Common myeloid progenitor, CD34-positive (primary cell): ENCODE measurements at regions not wholly inside any gene's neighbourhood (a gene's known extent, or its start where the extent isn't known, plus 50 kb on each side); places are given as distances from the start of the nearest gene placed in this dataset.

ENCODE experiments used
- CTCF ChIA-PET: fragments of 350-600 bp; sonication (Branson Sonifier 250); formaldehyde crosslinking; loops from one replicate; lab custom pipeline; 2021; ENCODE audit warnings: antibody characterized with exemption; lab: Charles Lee
- POLR2A ChIA-PET: fragments of 350-600 bp; sonication (Branson Sonifier 250); formaldehyde crosslinking; loops from one replicate; lab custom pipeline; 2021; ENCODE audit warnings: antibody characterized with exemption; lab: Charles Lee
- DNase-seq, 3 donors: peaks; one replicate each; pipeline versions ENCODE4 v3.0.0 to v3.0.0-alpha.2; 2013
- H3K27ac ChIP-seq, 2 experiments: 1 replicate in 1 of 2; 2 replicates in 1 of 2; pipeline ENCODE4 v1.7.0; 2013; ENCODE audit warnings: inconsistent platforms in 2 of 2, low read length in 2 of 2, mild to moderate bottlenecking in 2 of 2, low read depth in 1 of 2, moderate library complexity in 1 of 2; ENCODE audit not compliant: severe bottlenecking in 2 of 2, insufficient read depth in 1 of 2, poor library complexity in 1 of 2
- H3K27me3 ChIP-seq, 5 experiments: replicated peaks in 2 of 5; 1 replicate in 3 of 5; 2 replicates in 2 of 5; pipeline versions ENCODE4 v1.6.1 to v1.7.0; 2013; ENCODE audit warnings: low read length in 4 of 5, mild to moderate bottlenecking in 2 of 5, moderate library complexity in 2 of 5, inconsistent platforms in 1 of 5; ENCODE audit not compliant: insufficient read depth in 5 of 5, control insufficient read depth in 4 of 5
- H3K36me3 ChIP-seq, 4 experiments: 1 replicate in 2 of 4; 2 replicates in 2 of 4; pipeline versions ENCODE4 v1.6.1 to v1.7.0; 2013; ENCODE audit warnings: low read length in 3 of 4, control low read depth in 1 of 4, mild to moderate bottlenecking in 1 of 4; ENCODE audit not compliant: control insufficient read depth in 4 of 4, insufficient read depth in 4 of 4
- H3K4me1 ChIP-seq, 4 experiments: 1 replicate in 3 of 4; 2 replicates in 1 of 4; pipeline versions ENCODE4 v1.6.1 to v1.7.1; 2013; ENCODE audit warnings: low read length in 3 of 4, mild to moderate bottlenecking in 3 of 4, control low read depth in 1 of 4, inconsistent platforms in 1 of 4, moderate library complexity in 1 of 4; ENCODE audit not compliant: control insufficient read depth in 4 of 4, insufficient read depth in 4 of 4; ENCODE audit errors: control extremely low read depth in 1 of 4
- H3K4me3 ChIP-seq, 7 experiments: 1 replicate in 4 of 7; 2 replicates in 3 of 7; pipeline versions ENCODE4 v1.5.1 to v1.7.0; 2013; ENCODE audit warnings: mild to moderate bottlenecking in 7 of 7, low read length in 6 of 7, moderate library complexity in 6 of 7, inconsistent platforms in 2 of 7, low read depth in 2 of 7, control low read depth in 1 of 7; ENCODE audit not compliant: insufficient read depth in 4 of 7, control insufficient read depth in 1 of 7; ENCODE audit errors: extremely low read depth in 1 of 7
- H3K9me3 ChIP-seq, 5 experiments: 1 replicate in 4 of 5; 2 replicates in 1 of 5; pipeline versions ENCODE4 v1.6.1 to v1.7.1; 2013; ENCODE audit warnings: low read length in 4 of 5, mild to moderate bottlenecking in 2 of 5, inconsistent platforms in 1 of 5, low read depth in 1 of 5, moderate library complexity in 1 of 5; ENCODE audit not compliant: control insufficient read depth in 4 of 5, insufficient read depth in 2 of 5; ENCODE audit errors: control extremely low read depth in 1 of 5
- WGBS: methylation state at CpG from one replicate; pipeline ENCODE4 v1.1.5; 2013; ENCODE audit not compliant: insufficient coverage; 5-methylcytosine and 5-hydroxymethylcytosine counted together

DNA sequence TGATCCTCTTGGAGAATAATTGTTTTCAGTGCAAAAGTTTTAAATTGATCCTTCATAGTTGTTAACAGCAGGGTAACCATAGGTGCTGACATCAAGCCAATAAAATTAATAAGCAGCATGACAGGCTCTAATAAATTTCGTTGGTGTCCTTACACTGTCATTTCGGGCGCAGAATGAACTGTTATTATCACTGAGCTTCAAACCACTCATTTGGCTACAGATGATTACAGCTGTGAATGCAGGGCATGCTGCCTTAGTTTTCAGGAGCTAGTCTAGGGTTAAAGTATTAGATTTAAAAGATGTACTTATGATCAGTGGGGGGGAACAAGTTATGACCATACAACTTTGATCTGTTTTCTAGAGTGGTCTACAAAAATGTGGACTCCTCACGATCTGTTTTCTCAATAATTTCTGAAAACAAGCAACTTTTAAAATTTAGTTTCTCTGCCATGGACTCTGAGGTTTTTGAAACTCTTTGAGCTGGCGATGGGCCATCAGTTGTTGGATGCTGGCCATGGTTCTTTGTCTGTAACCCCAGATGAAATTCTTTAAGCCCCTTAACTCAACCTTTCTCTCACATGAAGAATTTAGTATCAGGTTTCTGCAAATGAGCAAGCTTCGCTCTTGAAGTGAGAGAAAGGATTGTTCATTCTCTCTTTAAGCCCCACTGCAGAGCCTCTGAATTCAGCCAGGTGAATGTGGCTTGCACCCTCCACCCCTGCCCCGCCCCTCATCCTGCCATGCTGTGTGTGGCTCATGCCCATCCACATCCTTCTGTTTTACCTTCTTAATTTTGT is 99.1 kb upstream of the MTHFD1L start:
- no peaks in the 10 kb centered on the region for H3K27me3 ChIP-seq
- H3K36me3 ChIP-seq = no peaks in the 10 kb centered on the region
- H3K27ac ChIP-seq = no peak overlapping the region
- no peaks in the 10 kb centered on the region for H3K4me1 ChIP-seq
- 93% methylated on average over 5 of the region's 7 CpGs for WGBS
- CTCF ChIA-PET = no interaction called here
- POLR2A ChIA-PET = interaction anchor here (0.6 kb wide), 1 partner anchor 39 kb away, joined by 5 read pairs; no protein-coding TSS in a partner anchor
- no peaks in the 10 kb centered on the region for H3K9me3 ChIP-seq
- DNase-seq = no peak
- no peak overlapping the region for H3K4me3 ChIP-seq

DNA sequence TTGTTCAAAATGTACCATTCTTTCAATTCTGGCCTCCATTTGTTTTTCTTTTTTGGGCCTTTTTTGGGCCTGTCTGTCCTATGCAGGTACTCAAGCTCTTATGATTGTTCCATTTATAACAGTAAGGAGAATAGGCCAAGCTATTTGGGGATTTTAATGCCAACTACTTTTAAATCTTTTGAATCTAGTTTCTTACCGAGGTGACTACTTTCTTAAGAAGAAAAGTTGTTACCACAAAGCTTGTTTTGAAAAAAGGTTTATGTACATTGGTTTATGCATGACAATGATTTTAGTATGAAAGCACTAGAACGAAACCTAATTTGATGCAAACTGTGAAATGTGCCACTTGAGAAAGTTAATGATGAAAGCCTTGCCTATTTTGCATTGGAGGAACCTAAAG is 98.3 kb upstream of the MTHFD1L start:
- Histone ChIP-seq H3K27ac (no peak overlapping the region), H3K4me1 (no peaks in the 10 kb centered on the region), H3K27me3 (no peaks in the 10 kb centered on the region), H3K4me3 (no peak overlapping the region), H3K36me3 (no peaks in the 10 kb centered on the region), H3K9me3 (no peaks in the 10 kb centered on the region)
- ChIA-PET POLR2A (interaction anchor here (0.6 kb wide), 1 partner anchor 40 kb away, joined by 5 read pairs; no protein-coding TSS in a partner anchor), CTCF (interaction anchor here (0.6 kb wide), 1 partner anchor 133 kb away, joined by 3 read pairs; no protein-coding TSS in a partner anchor)
- DNase-seq = no peak
- 100% methylated on average over 1 of the region's 2 CpGs for WGBS

DNA sequence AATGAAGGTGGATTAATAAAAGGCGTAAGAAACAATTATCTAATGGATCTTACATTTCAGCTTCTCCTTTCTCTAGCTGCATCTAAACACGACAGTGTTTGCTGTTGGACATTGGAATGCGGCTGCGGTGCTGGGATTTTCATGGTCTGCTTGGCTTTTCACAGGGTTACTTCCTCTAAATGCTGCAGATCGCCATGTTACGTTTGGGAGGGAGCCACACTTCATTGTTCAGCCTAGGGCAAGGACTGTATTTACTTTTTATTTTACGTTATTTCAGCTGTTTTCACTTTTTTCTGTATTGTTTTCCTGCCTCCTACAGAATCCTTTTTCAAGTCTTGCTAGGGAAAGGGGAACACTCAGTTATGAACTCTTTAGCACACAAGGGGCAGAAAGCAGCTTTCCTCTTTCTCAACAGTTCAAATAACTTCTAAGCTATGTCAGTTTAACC is 97.9 kb upstream of the MTHFD1L start:
- Histone ChIP-seq H3K27me3 (no peaks in the 10 kb centered on the region), H3K36me3 (no peaks in the 10 kb centered on the region), H3K27ac (no peak overlapping the region), H3K9me3 (no peaks in the 10 kb centered on the region), H3K4me3 (no peak overlapping the region), H3K4me1 (no peaks in the 10 kb centered on the region)
- peak in 1 of 3 donors; percentile 3 for DNase-seq
- WGBS = 92% methylated on average over 6 of the region's 7 CpGs
- CTCF ChIA-PET = interaction anchor here (0.6 kb wide), 1 partner anchor 133 kb away, joined by 3 read pairs; no protein-coding TSS in a partner anchor
- POLR2A ChIA-PET = no interaction called here

DNA sequence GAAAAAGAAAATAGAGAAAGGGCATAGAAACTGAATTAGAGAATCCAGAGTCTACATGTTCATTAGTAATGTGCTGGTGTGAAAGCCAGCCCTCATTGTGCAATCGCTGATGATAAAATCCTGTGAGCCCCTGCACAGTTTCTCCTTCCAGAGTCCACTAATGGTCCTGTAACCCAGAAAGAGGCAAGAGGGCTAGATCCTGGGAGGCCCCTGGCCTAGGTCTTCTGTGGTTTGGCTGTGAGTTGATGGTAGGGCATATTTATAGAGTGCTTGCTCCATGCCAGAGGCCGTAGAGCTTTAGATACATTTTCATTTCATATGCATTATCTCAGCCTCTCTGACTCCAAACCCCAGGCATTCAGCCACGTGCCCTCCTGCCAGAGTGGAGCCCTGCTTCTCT is 94.9 kb upstream of the MTHFD1L start:
- no peak for DNase-seq
- no peak overlapping the region for H3K4me3 ChIP-seq
- CTCF ChIA-PET = no interaction called here
- 95% methylated on average over 2 of the region's 3 CpGs for WGBS
- POLR2A ChIA-PET = no interaction called here
- H3K36me3 ChIP-seq = no peaks in the 10 kb centered on the region
- no peak overlapping the region for H3K27ac ChIP-seq
- H3K4me1 ChIP-seq = no peaks in the 10 kb centered on the region
- H3K9me3 ChIP-seq = peaks cover 0 to 12% (median 2%) of the 10 kb centered on the region in 5 experiments
- H3K27me3 ChIP-seq = no peaks in the 10 kb centered on the region

DNA sequence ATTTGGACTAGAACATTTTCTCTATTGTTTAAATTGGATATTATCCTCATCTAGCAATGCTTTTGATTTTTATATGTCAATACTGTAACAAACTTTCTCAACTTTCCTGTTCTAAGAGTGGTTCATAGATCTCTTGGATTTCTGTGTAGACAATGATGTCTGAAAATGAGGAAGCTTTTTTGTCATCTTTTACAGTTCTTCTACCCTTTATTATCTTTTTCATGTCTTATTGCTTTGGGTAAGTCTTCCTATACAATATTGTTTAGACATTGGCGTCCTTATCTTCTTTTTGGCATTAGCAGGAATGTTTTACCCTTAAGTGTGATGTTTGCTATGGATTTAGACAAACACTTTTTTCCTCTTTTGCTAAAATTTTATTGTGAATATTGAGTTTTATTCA is 91.5 kb upstream of the MTHFD1L start:
- Histone ChIP-seq H3K27me3 (no peaks in the 10 kb centered on the region), H3K4me1 (no peaks in the 10 kb centered on the region), H3K9me3 (peaks cover 0 to 12% (median 2%) of the 10 kb centered on the region in 5 experiments), H3K27ac (no peak overlapping the region), H3K36me3 (no peaks in the 10 kb centered on the region), H3K4me3 (no peak overlapping the region)
- WGBS = no CpG with 5 or more reads among the region's 1 CpG
- DNase-seq = no peak
- POLR2A ChIA-PET = no interaction called here
- CTCF ChIA-PET = interaction anchor here (1.2 kb wide), 1 partner anchor 41 kb away, joined by 3 read pairs; no protein-coding TSS in a partner anchor

DNA sequence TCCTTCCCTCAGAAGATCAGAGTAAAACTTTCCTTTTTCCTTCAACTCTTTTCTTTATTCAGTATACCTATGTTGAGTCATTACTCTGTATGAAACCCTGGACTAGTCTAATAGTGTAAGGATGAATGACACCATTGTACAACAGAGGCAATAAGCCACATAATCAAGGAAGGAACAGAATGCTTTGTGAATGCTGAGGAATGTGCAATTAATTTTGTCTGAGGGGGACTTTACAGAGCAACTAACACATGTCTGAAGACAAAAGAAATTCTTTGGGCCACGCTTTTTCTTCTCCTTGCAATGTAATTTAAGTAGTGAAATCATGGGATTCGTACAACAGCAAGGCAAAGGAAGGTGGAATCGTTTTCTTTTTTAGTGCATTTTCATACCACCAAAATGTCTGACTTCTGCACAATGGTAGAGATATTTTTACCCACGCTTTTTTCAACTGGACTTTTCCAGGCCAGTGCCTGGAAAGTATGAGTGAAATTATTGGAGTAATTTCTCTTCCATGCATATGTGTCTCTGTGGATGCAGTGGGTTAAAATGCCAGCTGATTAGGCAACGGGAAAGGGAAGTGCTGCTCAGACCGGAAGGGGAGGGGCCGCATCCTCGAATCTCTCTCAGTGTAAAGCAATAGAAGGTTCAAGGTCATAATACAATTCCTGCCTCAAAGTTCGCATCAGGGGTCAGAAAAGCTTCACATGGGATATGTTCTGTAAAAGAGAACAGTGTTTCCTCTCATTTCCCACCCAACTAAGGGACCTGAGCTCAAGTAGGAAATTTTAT is 89.9 kb upstream of the MTHFD1L start:
- Histone ChIP-seq H3K9me3 (peaks cover 0 to 12% (median 2%) of the 10 kb centered on the region in 5 experiments), H3K27me3 (no peaks in the 10 kb centered on the region), H3K27ac (no peak overlapping the region), H3K4me3 (no peak overlapping the region), H3K36me3 (no peaks in the 10 kb centered on the region), H3K4me1 (no peaks in the 10 kb centered on the region)
- ChIA-PET CTCF (no interaction called here), POLR2A (no interaction called here)
- DNase-seq = no peak
- 55% methylated on average over 6 of the region's 9 CpGs for WGBS

DNA sequence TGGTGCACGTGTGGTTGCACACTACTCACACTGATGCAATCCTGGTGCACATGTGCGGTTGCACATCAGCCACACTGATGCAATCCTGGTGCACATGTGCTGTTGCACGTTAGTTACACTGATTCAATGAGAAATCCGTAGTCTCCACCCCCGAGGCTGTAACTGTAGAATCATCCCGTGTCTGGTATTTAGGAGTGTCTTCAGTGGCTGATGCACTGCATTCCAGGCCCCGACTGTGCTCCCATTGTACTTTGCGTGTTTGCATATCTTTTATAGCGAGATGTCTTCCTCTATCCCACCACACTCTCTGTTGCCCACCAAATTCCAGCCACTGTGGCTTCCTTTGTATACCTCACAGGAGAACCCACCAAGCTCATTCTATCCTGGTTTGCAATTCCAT is 87.8 kb upstream of the MTHFD1L start:
- no peak for DNase-seq
- CTCF ChIA-PET = no interaction called here
- Histone ChIP-seq H3K9me3 (peaks cover 0 to 12% (median 2%) of the 10 kb centered on the region in 5 experiments), H3K36me3 (no peaks in the 10 kb centered on the region), H3K4me3 (no peak overlapping the region), H3K4me1 (no peaks in the 10 kb centered on the region), H3K27me3 (no peaks in the 10 kb centered on the region), H3K27ac (no peak overlapping the region)
- POLR2A ChIA-PET = no interaction called here
- WGBS = 99% methylated on average over 9 of the region's 9 CpGs
